HepG2 (cell line): ENCODE measurements at regions not wholly inside any gene's neighbourhood (a gene's known extent, or its start where the extent isn't known, plus 50 kb on each side); places are given as distances from the start of the nearest gene placed in this dataset.

ENCODE experiments used
- ATAC-seq: fragments of 200-7000 bp; cut with Tn5 transposase; 3 replicates; pipeline ENCODE4 v1.9.1; 2020; ENCODE audit warnings: mild to moderate bottlenecking, moderate library complexity
- BruUV-seq: library from RNA; stranded (reverse); fragments of 400-500 nt; replicated peaks from 2 replicates; lab custom pipeline; 2021; lab: Mats Ljungman, UMichigan
- CTCF ChIA-PET: fragments of 300-600 bp; formaldehyde crosslinking; extraction: SDS; loops from one replicate; lab custom pipeline; 2021; ENCODE audit warnings: low total read pairs, inconsistent platforms, low intra/inter-chr PET ratio; lab: Yijun Ruan, JAX
- POLR2A ChIA-PET: fragments of 350-600 bp; sonication (Branson Sonifier 250); formaldehyde crosslinking; loops from one replicate; lab custom pipeline; 2020; ENCODE audit warnings: antibody characterized with exemption, inconsistent platforms; lab: Yijun Ruan, JAX
- DNase-seq: peaks from one replicate; pipeline ENCODE4 v3.0.0-alpha.2; 2015; ENCODE audit warnings: low spot score
- FAIRE-seq: peaks from 3 replicates; lab custom pipeline; 2011; peaks lifted over from hg19 to GRCh38; lab: Jason Lieb, UNC
- H2AFZ ChIP-seq: one replicate; pipeline ENCODE4 v1.6.1; 2011; ENCODE audit warnings: low read length, inconsistent platforms
- H3K27ac ChIP-seq: fragments of 300-600 bp; 3 replicates; pipeline ENCODE4 v1.8.0; 2011; ENCODE audit warnings: mixed run types, mild to moderate bottlenecking, mixed read lengths, low read length, inconsistent platforms; ENCODE audit not compliant: insufficient read depth; ENCODE audit errors: extremely low read length
- H3K27me3 ChIP-seq, 2 experiments: fragments of 200-600 bp in 1 of 2; 2 replicates in 1 of 2; 3 replicates in 1 of 2; pipeline versions ENCODE4 v1.6.0 to v1.8.0; 2011; ENCODE audit warnings: low read length in 2 of 2, mild to moderate bottlenecking in 2 of 2, moderate library complexity in 2 of 2, inconsistent platforms in 1 of 2; ENCODE audit not compliant: insufficient read depth in 2 of 2, control insufficient read depth in 1 of 2
- H3K36me3 ChIP-seq, 2 experiments: fragments of 200-600 bp in 1 of 2; replicated peaks in 1 of 2; 2 replicates in 1 of 2; 3 replicates in 1 of 2; pipeline versions ENCODE4 v1.5.1 to v1.8.0; 2011; ENCODE audit warnings: low read length in 2 of 2, inconsistent platforms in 1 of 2; ENCODE audit not compliant: insufficient read depth in 2 of 2, control insufficient read depth in 1 of 2
- H3K4me1 ChIP-seq: 2 replicates; pipeline ENCODE4 v1.5.1; 2012; ENCODE audit warnings: low read length, inconsistent platforms; ENCODE audit not compliant: insufficient read depth
- H3K4me2 ChIP-seq: 2 replicates; pipeline ENCODE4 v1.6.0; 2011; ENCODE audit warnings: low read depth, low read length, inconsistent platforms
- H3K4me3 ChIP-seq, 3 experiments: fragments of 200-600 bp in 1 of 3; sonication (generic), shearing (Covaris generic) in 1 of 3; replicated peaks in 1 of 3; 2 replicates each; pipeline ENCODE4 v1.5.1; 2011 to 2016; ENCODE audit warnings: low read length in 3 of 3, inconsistent platforms in 2 of 3, low read depth in 2 of 3, mild to moderate bottlenecking in 2 of 3, control low read depth in 1 of 3, mixed read lengths in 1 of 3; ENCODE audit not compliant: insufficient read depth in 1 of 3
- H3K79me2 ChIP-seq: one replicate; pipeline ENCODE4 v1.6.1; 2011; ENCODE audit warnings: low read length, inconsistent platforms; ENCODE audit not compliant: insufficient read depth
- H3K9ac ChIP-seq: 2 replicates; pipeline ENCODE4 v1.6.0; 2011; ENCODE audit warnings: mild to moderate bottlenecking, low read depth, low read length, inconsistent platforms; ENCODE audit not compliant: insufficient read depth
- H3K9me3 ChIP-seq: 2 replicates; pipeline ENCODE4 v1.5.1; 2012; ENCODE audit warnings: mild to moderate bottlenecking, low read length
- H4K20me1 ChIP-seq: 2 replicates; pipeline ENCODE4 v1.6.0; 2011; ENCODE audit warnings: inconsistent platforms, mild to moderate bottlenecking, low read length, moderate library complexity; ENCODE audit not compliant: insufficient read depth
- BATF2 ChIP-seq: sonication (generic); formaldehyde crosslinking; IDR thresholded peaks from 2 replicates; pipeline ENCODE4 v1.8.0; 2022; ENCODE audit warnings: mild to moderate bottlenecking, missing genetic modification reagents, moderate library complexity
- MAFK ChIP-seq, 2 experiments: IDR thresholded peaks in 1 of 2; conservative IDR thresholded peaks in 1 of 2; 2 replicates each; pipeline ENCODE4 v1.6.1; 2011; ENCODE audit warnings: improper control_type of control experiment in 2 of 2, low read length in 2 of 2
- NFAT5 ChIP-seq: sonication (generic); formaldehyde crosslinking; IDR thresholded peaks from 2 replicates; pipeline ENCODE4 v1.4.0; 2020; ENCODE audit warnings: missing genetic modification reagents
- SMARCE1 ChIP-seq: fragments of 450-650 bp; IDR thresholded peaks from 2 replicates; pipeline ENCODE4 v1.6.1; 2017; ENCODE audit warnings: borderline replicate concordance
- TFDP2 ChIP-seq: sonication (generic); formaldehyde crosslinking; IDR thresholded peaks from 2 replicates; pipeline ENCODE4 v1.4.0; 2020; ENCODE audit warnings: missing genetic modification reagents
- THAP11 ChIP-seq: IDR thresholded peaks from 2 replicates; pipeline ENCODE4 v1.6.1; 2016; ENCODE audit warnings: missing biosample characterization, missing genetic modification reagents
- ZNF225 ChIP-seq: sonication (generic); formaldehyde crosslinking; IDR thresholded peaks from 2 replicates; pipeline ENCODE4 v1.4.0; 2020; ENCODE audit warnings: mild to moderate bottlenecking, missing genetic modification reagents
- ZNF597 ChIP-seq: sonication (generic); formaldehyde crosslinking; IDR thresholded peaks from 2 replicates; pipeline ENCODE4 v1.5.0; 2020; ENCODE audit warnings: missing genetic modification reagents
- WGBS: methylation state at CpG from one replicate; pipeline ENCODE4 v1.1.6; 2017; ENCODE audit warnings: low lambda C conversion rate; 5-methylcytosine and 5-hydroxymethylcytosine counted together
- in situ Hi-C: cut with HindIII; loops from 2 replicates; pipeline ENCODE4 v1.10.0; 2017; ENCODE audit warnings: low pct_unique_long_range_greater_than_20kb; ENCODE audit not compliant: extremely low pct_ligation_motif_present
- intact Hi-C: fragments of 100-400 bp; cut with micrococcal nuclease; formaldehyde crosslinking; loops from one replicate; pipeline ENCODE4 v1.10.0; 2022; ENCODE audit not compliant: unreplicated experiment

GRCh38 chr1:36663772-36664430 lies 181.2 kb upstream of the CSF3R start:
- POLR2A ChIA-PET: no interaction called here
- 41% methylated on average over 6 of the region's 6 CpGs for whole genome bisulfite sequencing
- H4K20me1 ChIP-seq: no peaks in the 10 kb centered on the region
- H3K36me3 ChIP-seq: no peaks in the 10 kb centered on the region
- ATAC-seq (no peak), DNase-seq (no peak), FAIRE-seq (no peak)
- TF ChIP-seq ZNF225: no peak
- TF ChIP-seq NFAT5 (CRISPR knock-in tag): no peak
- TF ChIP-seq BATF2 (CRISPR knock-in tag): no peak
- TF ChIP-seq THAP11 (CRISPR knock-in tag): no peak
- TF ChIP-seq MAFK (conservative IDR thresholded peaks at IDR 0.05 in 1 of 2, IDR thresholded peaks at IDR 0.05 in 1 of 2; ENCODE audit: low read length in 2 of 2): no peak
- TF ChIP-seq TFDP2 (CRISPR knock-in tag): no peak
- TF ChIP-seq SMARCE1: no peak
- TF ChIP-seq ZNF597: no peak
- H3K79me2 ChIP-seq: no peaks in the 10 kb centered on the region
- no peak overlapping the region for H3K4me2 ChIP-seq
- no peak overlapping the region for H2AFZ ChIP-seq
- H3K9me3 ChIP-seq: no peaks in the 10 kb centered on the region
- H3K27ac ChIP-seq: no peak overlapping the region
- in situ Hi-C loops: no loop called here
- no peak overlapping the region for H3K4me3 ChIP-seq
- CTCF ChIA-PET: no interaction called here
- no peaks in the 10 kb centered on the region for H3K4me1 ChIP-seq
- H3K9ac ChIP-seq: no peak overlapping the region
- peaks cover 0 to 20% of the 10 kb centered on the region in 2 experiments; a peak in 3 of 5 replicates for H3K27me3 ChIP-seq
- BruUV-seq: no TSS peak
- intact Hi-C loops: no loop called here
